GM12878 (cell line): ENCODE measurements at regions not wholly inside any gene's neighbourhood (a gene's known extent, or its start where the extent isn't known, plus 50 kb on each side); places are given as distances from the start of the nearest gene placed in this dataset.

ENCODE experiments used
- ATAC-seq: fragments of 200-7000 bp; cut with Tn5 transposase; 3 replicates; pipeline ENCODE4 v1.9.1; 2020; ENCODE audit warnings: mild to moderate bottlenecking, moderate library complexity
- BruUV-seq: library from RNA; stranded (reverse); fragments of 400-500 nt; replicated peaks from 2 replicates; lab custom pipeline; 2021; lab: Mats Ljungman, UMichigan
- CTCF ChIA-PET: fragments of 300-600 bp; sonication (Branson Sonifier 250); formaldehyde crosslinking; extraction: SDS; loops from one replicate; lab custom pipeline; 2021; ENCODE audit warnings: inconsistent platforms; lab: Yijun Ruan, JAX
- POLR2A ChIA-PET: fragments of 350-600 bp; formaldehyde crosslinking; extraction: SDS; loops from one replicate; lab custom pipeline; 2021; ENCODE audit warnings: inconsistent platforms; lab: Charles Lee
- RAD21 ChIA-PET: fragments of 300-600 bp; sonication (Branson Sonifier 250); formaldehyde crosslinking; loops from one replicate; lab custom pipeline; 2023; ENCODE audit warnings: antibody characterized with exemption; ENCODE audit not compliant: unreplicated experiment; lab: Charles Lee
- SMC1A ChIA-PET: fragments of 300-600 bp; sonication (Branson Sonifier 250); formaldehyde crosslinking; loops from one replicate; lab custom pipeline; 2023; ENCODE audit not compliant: unreplicated experiment, uncharacterized antibody; lab: Charles Lee
- DNase-seq: peaks from one replicate; pipeline ENCODE4 v3.0.0-alpha.2; 2011; ENCODE audit warnings: low read depth, low spot score
- FAIRE-seq: peaks from 3 replicates; lab custom pipeline; 2011; peaks lifted over from hg19 to GRCh38; lab: Jason Lieb, UNC
- H2AFZ ChIP-seq: 2 replicates; pipeline ENCODE4 v1.6.0; 2011; ENCODE audit warnings: low read depth, low read length, control low read depth; ENCODE audit not compliant: control insufficient read depth
- H3K27ac ChIP-seq: 2 replicates; pipeline ENCODE4 v1.5.1; 2011; ENCODE audit warnings: control low read depth; ENCODE audit not compliant: control insufficient read depth, insufficient read depth
- H3K27me3 ChIP-seq, 2 experiments: replicated peaks in 1 of 2; 2 replicates each; pipeline versions ENCODE4 v1.6.0 to v1.6.1; 2011; ENCODE audit warnings: low read length in 1 of 2; ENCODE audit not compliant: control insufficient read depth in 2 of 2, insufficient read depth in 2 of 2
- H3K36me3 ChIP-seq, 2 experiments: 2 replicates each; pipeline ENCODE4 v1.5.1; 2011; ENCODE audit warnings: low read length in 1 of 2; ENCODE audit not compliant: control insufficient read depth in 2 of 2, insufficient read depth in 2 of 2
- H3K4me1 ChIP-seq: 2 replicates; pipeline ENCODE4 v1.6.1; 2011; ENCODE audit warnings: mild to moderate bottlenecking, low read length, moderate library complexity, mixed read lengths; ENCODE audit not compliant: control insufficient read depth, insufficient read depth
- H3K4me2 ChIP-seq: 2 replicates; pipeline ENCODE4 v1.6.0; 2011; ENCODE audit warnings: control low read depth; ENCODE audit not compliant: control insufficient read depth, insufficient read depth
- H3K4me3 ChIP-seq: fragments of 200-600 bp; sonication (generic); 2 replicates; pipeline ENCODE4 v1.5.1; 2016
- H3K79me2 ChIP-seq: 2 replicates; pipeline ENCODE4 v1.6.0; 2011; ENCODE audit warnings: low read length; ENCODE audit not compliant: control insufficient read depth, insufficient read depth
- H3K9ac ChIP-seq: 2 replicates; pipeline ENCODE4 v1.8.0; 2011; ENCODE audit warnings: low read length, control low read depth, mixed read lengths; ENCODE audit not compliant: control insufficient read depth, insufficient read depth
- H3K9me3 ChIP-seq: replicated peaks from 3 replicates; pipeline ENCODE4 v1.5.1; 2011; ENCODE audit warnings: mild to moderate bottlenecking, low read length; ENCODE audit not compliant: control insufficient read depth, insufficient read depth
- H4K20me1 ChIP-seq: 2 replicates; pipeline ENCODE4 v1.6.0; 2011; ENCODE audit not compliant: control insufficient read depth, insufficient read depth
- ATF7 ChIP-seq: fragments of 450-650 bp; IDR thresholded peaks from 2 replicates; pipeline ENCODE4 v1.6.1; 2016; ENCODE audit warnings: low read depth, mild to moderate bottlenecking
- BCL11A ChIP-seq: IDR thresholded peaks from 2 replicates; pipeline ENCODE4 v1.6.1; 2011; ENCODE audit warnings: low read depth, low read length
- BHLHE40 ChIP-seq, 2 experiments: fragments of 450-650 bp in 1 of 2; IDR thresholded peaks; 2 replicates each; pipeline ENCODE4 v1.6.1; 2011 to 2017; ENCODE audit warnings: low read depth in 2 of 2, borderline replicate concordance in 1 of 2, improper control_type of control experiment in 1 of 2, low read length in 1 of 2, mild to moderate bottlenecking in 1 of 2
- BMI1 ChIP-seq: fragments of 450-650 bp; IDR thresholded peaks from 2 replicates; pipeline ENCODE4 v1.6.1; 2016; ENCODE audit warnings: mild to moderate bottlenecking, moderate library complexity, borderline replicate concordance
- CHD2 ChIP-seq: IDR thresholded peaks from 2 replicates; pipeline ENCODE4 v1.6.1; 2011; ENCODE audit warnings: low read depth, low read length, improper control_type of control experiment, borderline replicate concordance
- DPF2 ChIP-seq: fragments of 450-650 bp; IDR thresholded peaks from 2 replicates; pipeline ENCODE4 v1.6.1; 2017; ENCODE audit warnings: mild to moderate bottlenecking
- HDGF ChIP-seq: fragments of 450-650 bp; IDR thresholded peaks from 2 replicates; pipeline ENCODE4 v1.6.1; 2016; ENCODE audit warnings: antibody characterized with exemption
- IKZF1 ChIP-seq: fragments of 450-650 bp; conservative IDR thresholded peaks from 2 replicates; pipeline ENCODE4 v1.6.1; 2017; ENCODE audit warnings: antibody characterized with exemption, mild to moderate bottlenecking
- IRF4 ChIP-seq: IDR thresholded peaks from 2 replicates; pipeline ENCODE4 v1.6.1; 2011; ENCODE audit warnings: low read depth, low read length
- JUND ChIP-seq: IDR thresholded peaks from 2 replicates; pipeline ENCODE4 v1.6.1; 2012; ENCODE audit warnings: low read depth, mild to moderate bottlenecking, low read length, improper control_type of control experiment, moderate library complexity
- KDM1A ChIP-seq: fragments of 200-600 bp; sonication (generic); IDR thresholded peaks from 2 replicates; pipeline ENCODE4 v1.6.1; 2016; ENCODE audit warnings: borderline replicate concordance
- POLR2AphosphoS2 ChIP-seq: IDR thresholded peaks from 2 replicates; pipeline ENCODE4 v1.6.1; 2011; ENCODE audit warnings: low read depth, mild to moderate bottlenecking, low read length, improper control_type of control experiment, moderate library complexity
- RAD21 ChIP-seq: IDR thresholded peaks from 2 replicates; pipeline ENCODE4 v1.6.1; 2011; ENCODE audit warnings: mild to moderate bottlenecking, low read depth, low read length, moderate library complexity; ENCODE audit not compliant: insufficient read depth
- RELA ChIP-seq: fragments of 450-650 bp; IDR thresholded peaks from 2 replicates; pipeline ENCODE4 v1.8.0; 2014; ENCODE audit warnings: borderline replicate concordance; ENCODE audit not compliant: partially characterized antibody
- TAF1 ChIP-seq: IDR thresholded peaks from 2 replicates; pipeline ENCODE4 v1.6.1; 2011; ENCODE audit warnings: mild to moderate bottlenecking, low read depth, low read length, borderline replicate concordance
- TBL1XR1 ChIP-seq: IDR thresholded peaks from 2 replicates; pipeline ENCODE4 v1.6.1; 2012; ENCODE audit warnings: low read depth, low read length, improper control_type of control experiment
- TCF3 ChIP-seq: IDR thresholded peaks from 2 replicates; pipeline ENCODE4 v1.6.1; 2012; ENCODE audit warnings: low read depth, mild to moderate bottlenecking, low read length, borderline replicate concordance; ENCODE audit not compliant: insufficient read depth
- ZNF217 ChIP-seq: fragments of 450-650 bp; IDR thresholded peaks from 2 replicates; pipeline ENCODE4 v1.6.1; 2017; ENCODE audit warnings: antibody characterized with exemption, mild to moderate bottlenecking
- ZZZ3 ChIP-seq: IDR thresholded peaks from 2 replicates; pipeline ENCODE4 v1.6.1; 2011; ENCODE audit warnings: low read depth; ENCODE audit not compliant: control insufficient read depth, insufficient read length
- WGBS: methylation state at CpG from one replicate; pipeline ENCODE4 v1.1.6; 2016; ENCODE audit warnings: low lambda C conversion rate; ENCODE audit not compliant: insufficient replicate concordance, insufficient coverage; ENCODE audit errors: missing lambda C conversion rate; 5-methylcytosine and 5-hydroxymethylcytosine counted together
- in situ Hi-C: fragments of 300-500 bp; cut with MboI; formaldehyde crosslinking; loops from 9 replicates; pipeline ENCODE4 v1.14.3; 2018; ENCODE audit warnings: mixed read lengths
- intact Hi-C: fragments of 100-400 bp; cut with micrococcal nuclease; formaldehyde crosslinking; loops from one replicate; pipeline ENCODE4 v1.14.2; 2022; ENCODE audit not compliant: unreplicated experiment
- TF ChIP-seq, protein P1 (sequence below): fragments of 150-350 bp; IDR thresholded peaks from 2 replicates; pipeline ENCODE4 v1.6.1; 2014; ENCODE audit warnings: mild to moderate bottlenecking, low read depth, low read length
- TF ChIP-seq, protein P2 (sequence below): IDR thresholded peaks from 2 replicates; pipeline ENCODE4 v1.6.1; 2012; ENCODE audit warnings: low read depth, low read length, improper control_type of control experiment

DNA sequence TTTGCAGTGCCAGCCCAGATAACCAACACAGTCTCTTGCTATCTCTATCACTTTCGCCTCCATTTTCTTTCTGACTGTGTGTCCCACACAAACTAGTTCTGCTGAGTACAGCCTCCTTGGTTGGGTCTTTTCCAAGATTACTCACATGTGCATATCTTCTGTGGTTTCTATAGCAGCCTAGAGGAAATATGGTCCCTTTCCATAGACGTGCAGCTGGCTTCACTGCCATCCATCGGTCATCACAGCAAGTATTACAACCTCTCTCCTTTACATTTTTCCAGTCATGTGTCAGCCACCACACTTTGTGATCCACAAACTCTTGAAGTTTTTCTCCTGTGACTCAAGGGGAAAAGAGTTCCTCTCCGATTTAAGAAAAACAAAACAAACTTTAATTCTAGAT, 893.4 kb upstream of the ADGRL4 start (continued):
- TF ChIP-seq IRF4 (no peak), HDGF (no peak), CHD2 (no peak), RELA (no peak), JUND (no peak), ZZZ3 (no peak), TAF1 (no peak), RAD21 (no peak), KDM1A (no peak)
- TF ChIP-seq, protein P1, sequence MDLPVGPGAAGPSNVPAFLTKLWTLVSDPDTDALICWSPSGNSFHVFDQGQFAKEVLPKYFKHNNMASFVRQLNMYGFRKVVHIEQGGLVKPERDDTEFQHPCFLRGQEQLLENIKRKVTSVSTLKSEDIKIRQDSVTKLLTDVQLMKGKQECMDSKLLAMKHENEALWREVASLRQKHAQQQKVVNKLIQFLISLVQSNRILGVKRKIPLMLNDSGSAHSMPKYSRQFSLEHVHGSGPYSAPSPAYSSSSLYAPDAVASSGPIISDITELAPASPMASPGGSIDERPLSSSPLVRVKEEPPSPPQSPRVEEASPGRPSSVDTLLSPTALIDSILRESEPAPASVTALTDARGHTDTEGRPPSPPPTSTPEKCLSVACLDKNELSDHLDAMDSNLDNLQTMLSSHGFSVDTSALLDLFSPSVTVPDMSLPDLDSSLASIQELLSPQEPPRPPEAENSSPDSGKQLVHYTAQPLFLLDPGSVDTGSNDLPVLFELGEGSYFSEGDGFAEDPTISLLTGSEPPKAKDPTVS = no peak
- TF ChIP-seq, protein P2, sequence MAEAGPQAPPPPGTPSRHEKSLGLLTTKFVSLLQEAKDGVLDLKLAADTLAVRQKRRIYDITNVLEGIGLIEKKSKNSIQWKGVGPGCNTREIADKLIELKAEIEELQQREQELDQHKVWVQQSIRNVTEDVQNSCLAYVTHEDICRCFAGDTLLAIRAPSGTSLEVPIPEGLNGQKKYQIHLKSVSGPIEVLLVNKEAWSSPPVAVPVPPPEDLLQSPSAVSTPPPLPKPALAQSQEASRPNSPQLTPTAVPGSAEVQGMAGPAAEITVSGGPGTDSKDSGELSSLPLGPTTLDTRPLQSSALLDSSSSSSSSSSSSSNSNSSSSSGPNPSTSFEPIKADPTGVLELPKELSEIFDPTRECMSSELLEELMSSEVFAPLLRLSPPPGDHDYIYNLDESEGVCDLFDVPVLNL = no peak

DNA sequence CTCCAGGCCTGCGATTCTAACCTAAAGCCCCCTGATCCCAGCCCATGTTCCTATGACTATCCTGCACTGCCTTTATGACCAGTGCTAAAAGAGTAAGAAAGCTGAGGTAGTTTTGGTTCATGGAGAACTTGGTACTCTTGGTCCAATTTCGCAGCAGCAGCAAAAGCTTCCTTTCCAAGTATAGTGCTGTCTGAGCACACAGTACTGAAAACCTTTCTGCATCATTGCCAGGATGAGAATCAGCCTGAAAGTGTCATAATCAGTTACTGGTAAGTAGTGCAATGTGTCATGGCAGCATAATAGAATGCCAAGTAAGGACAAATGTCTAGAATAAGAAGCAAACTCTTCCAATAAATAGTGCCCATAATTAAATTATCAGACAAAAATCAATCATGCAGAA, 889.6 kb upstream of the ADGRL4 start:
- no peaks in the 10 kb centered on the region for H4K20me1 ChIP-seq
- no peaks in the 10 kb centered on the region for H3K27me3 ChIP-seq
- intact Hi-C loops (no loop called here), in situ Hi-C loops (no loop called here)
- H3K27ac ChIP-seq = no peak overlapping the region
- FAIRE-seq (no peak), ATAC-seq (no peak), DNase-seq (no peak)
- BruUV-seq = no TSS peak
- no peaks in the 10 kb centered on the region for H3K4me1 ChIP-seq
- ChIA-PET SMC1A (no interaction called here), RAD21 (no interaction called here), POLR2A (no interaction called here), CTCF (interaction anchor here (0.6 kb wide), 1 partner anchor 762 kb away, joined by 3 read pairs; no protein-coding TSS in a partner anchor)
- no peaks in the 10 kb centered on the region for H3K79me2 ChIP-seq
- 12% methylated on average over 2 of the region's 2 CpGs for WGBS
- H2AFZ ChIP-seq = no peak overlapping the region
- H3K4me3 ChIP-seq = no peak overlapping the region
- H3K36me3 ChIP-seq = no peaks in the 10 kb centered on the region
- TF ChIP-seq BCL11A (no peak), BMI1 (no peak), POLR2AphosphoS2 (no peak), ZNF217 (no peak), ATF7 (no peak), IRF4 (no peak), TBL1XR1 (no peak), IKZF1 (no peak), TCF3 (no peak), BHLHE40 (IDR thresholded peaks at IDR 0.05; ENCODE audit: borderline replicate concordance in 1 of 2, low read depth in 2 of 2, low read length in 1 of 2) (no peak), DPF2 (no peak), RELA (no peak)
- TF ChIP-seq, protein P1 = no peak
- H3K4me2 ChIP-seq = no peak overlapping the region
- no peak overlapping the region for H3K9ac ChIP-seq
- H3K9me3 ChIP-seq = no peaks in the 10 kb centered on the region
